ENCODE measurements at regions not wholly inside any gene's neighbourhood (a gene's known extent, or its start where the extent isn't known, plus 50 kb on each side); places are given as distances from the start of the nearest gene placed in this dataset.

- TF ChIP-seq CTCF (IDR thresholded peaks at IDR 0.05) = no peak
- TF ChIP-seq POLR2A (IDR thresholded peaks at IDR 0.05) = no peak
These were observed 289.6 kb downstream of the ANXA1 start for GRCh38 chr9:73441223-73441622.
